NCI-H1436 treated with DMSO at 0.1 percent for 48 hours (cell line): ENCODE measurements at regions not wholly inside any gene's neighbourhood (a gene's known extent, or its start where the extent isn't known, plus 50 kb on each side); places are given as distances from the start of the nearest gene placed in this dataset.

Source experiments
- DNase-seq: peaks from one replicate; lab custom pipeline; 2025; lab: John Stamatoyannopoulos, UW

DNA sequence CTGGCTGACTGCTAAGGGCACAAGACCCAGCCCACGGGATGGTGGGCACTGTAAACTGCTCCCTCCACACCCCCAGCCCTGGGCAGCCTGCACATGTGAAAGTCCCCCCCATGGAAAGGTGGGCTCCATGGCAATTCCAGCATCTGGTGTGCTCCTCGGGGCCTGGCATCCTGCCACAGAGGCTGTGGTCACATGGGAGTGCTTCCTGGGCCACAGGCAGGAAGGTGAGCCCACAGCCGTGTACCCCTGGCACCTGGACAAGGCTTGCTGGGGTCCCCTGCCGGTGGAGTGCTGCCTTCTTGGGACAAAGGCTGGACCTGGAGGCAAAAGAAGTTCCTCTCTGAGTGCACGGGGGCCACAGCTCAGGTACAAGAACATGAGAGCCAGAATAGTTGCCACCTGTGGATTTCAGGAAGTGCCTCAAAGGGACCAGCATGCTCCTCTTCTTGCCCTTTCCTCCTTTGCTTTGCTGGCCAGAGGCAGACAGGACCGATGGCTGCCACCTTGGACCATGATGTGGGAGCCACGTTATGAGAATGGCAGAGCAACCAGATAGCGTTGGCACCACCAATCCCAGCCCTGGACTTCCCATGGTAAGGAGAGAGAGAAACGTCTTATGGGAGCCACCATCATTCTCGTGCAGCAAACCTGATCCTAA, 120.2 kb upstream of the MLN start:
- DNase-seq, result no peak

DNA sequence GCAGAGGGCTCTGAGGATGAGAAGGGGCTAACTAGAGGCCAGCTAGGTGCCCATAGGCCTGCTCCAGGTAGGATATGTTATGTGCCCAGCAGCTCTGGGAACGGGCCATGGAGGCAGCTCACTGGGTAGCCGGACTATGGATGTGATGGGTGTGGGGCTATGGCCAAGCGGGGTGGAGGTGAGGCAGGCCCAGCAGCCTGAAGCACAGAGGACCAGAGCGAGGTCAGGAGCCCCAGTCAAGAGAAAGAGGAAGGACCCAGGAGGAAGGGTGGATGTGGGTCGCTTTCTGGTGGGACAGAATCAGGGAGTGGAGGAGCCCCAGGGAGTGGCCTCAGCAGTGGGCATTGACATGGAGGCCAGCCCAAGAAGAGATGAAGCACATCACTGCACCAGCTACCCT, 117.9 kb upstream of the MLN start:
- DNase-seq, result no peak

- DNase-seq, result no peak
These were observed 114.4 kb upstream of the MLN start for GRCh38 chr6:33918175-33918695.

GRCh38 chr6:33915134-33915533, 111.3 kb upstream of the MLN start:
- no peak for DNase-seq

DNA sequence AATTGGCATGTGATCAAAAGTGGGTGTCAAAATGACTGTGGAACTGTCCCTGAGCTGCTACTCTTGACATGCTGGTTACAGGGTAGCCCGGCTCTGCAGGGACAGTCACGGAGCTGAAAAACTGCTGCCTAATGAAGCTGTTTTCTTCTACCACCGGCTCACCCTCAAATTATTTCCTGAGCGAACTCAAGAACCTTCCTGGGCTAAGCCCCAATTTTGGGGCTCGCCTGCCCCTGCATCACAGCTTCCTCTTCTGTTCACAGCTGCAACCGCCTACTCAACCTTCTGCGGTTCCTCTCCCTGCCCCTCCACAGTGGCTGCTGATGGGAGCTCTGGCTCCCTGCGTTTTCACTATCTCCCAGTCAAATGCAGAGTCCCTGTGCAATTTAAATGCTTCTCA, 110.8 kb upstream of the MLN start:
- no peak for DNase-seq

DNA sequence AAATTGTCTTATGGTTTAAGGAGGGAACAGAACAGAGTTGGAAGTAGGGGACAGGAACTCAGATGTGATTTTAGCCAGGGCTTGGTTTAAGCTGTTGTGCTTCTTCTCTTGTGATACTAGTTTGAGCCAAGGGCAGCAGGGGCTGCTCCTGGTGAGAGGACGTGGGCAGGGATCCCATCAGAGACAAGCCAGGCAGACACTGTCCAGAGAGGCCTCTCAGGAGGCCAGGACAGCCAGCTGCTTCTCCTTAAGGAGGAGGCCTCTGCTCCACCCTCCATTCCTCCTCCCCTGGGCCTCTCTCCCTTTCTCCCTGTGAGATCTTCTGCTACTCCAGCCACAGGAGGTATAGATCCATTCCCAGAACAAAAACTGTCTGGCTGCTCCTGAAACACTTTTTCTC, 108.4 kb upstream of the MLN start:
- no peak for DNase-seq

- no peak for DNase-seq
These were observed 107.7 kb upstream of the MLN start for GRCh38 chr6:33911488-33911887.

GRCh38 chr6:33910594-33910993, 106.8 kb upstream of the MLN start:
- DNase-seq, result no peak

- DNase-seq, result no peak
These were observed 105.9 kb upstream of the MLN start for GRCh38 chr6:33909737-33910136.

GRCh38 chr6:33908025-33908424, 104.2 kb upstream of the MLN start:
- DNase-seq, result no peak

GRCh38 chr6:33907227-33907626, 103.4 kb upstream of the MLN start:
- DNase-seq, result no peak

DNA sequence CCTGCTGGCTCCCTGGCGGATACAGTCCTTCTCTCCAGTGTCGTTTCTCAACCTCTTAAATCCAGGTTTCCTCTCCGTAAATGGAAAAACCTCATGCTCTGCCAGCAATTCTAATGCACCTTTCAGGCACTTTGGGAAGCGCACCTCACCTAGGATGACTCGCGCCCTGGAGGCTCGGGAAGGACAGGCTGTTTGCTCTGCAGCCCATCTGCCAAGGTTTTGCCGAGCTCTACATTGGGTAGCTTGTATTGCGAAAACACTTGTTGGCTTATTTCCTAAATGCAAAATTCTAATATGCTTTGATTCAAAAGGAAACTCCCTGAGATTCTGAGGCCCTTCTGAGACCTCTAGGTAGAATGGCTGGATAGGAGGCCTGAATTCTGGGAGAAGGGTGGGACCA, 102.6 kb upstream of the MLN start:
- no peak for DNase-seq

- DNase-seq, result no peak
These were observed 101.3 kb upstream of the MLN start for GRCh38 chr6:33905071-33905609.

GRCh38 chr6:33904747-33905065, 100.9 kb upstream of the MLN start:
- no peak for DNase-seq

- no peak for DNase-seq
These were observed 100.4 kb upstream of the MLN start for GRCh38 chr6:33904050-33904746.

GRCh38 chr6:33903579-33903978, 99.8 kb upstream of the MLN start:
- no peak for DNase-seq

DNA sequence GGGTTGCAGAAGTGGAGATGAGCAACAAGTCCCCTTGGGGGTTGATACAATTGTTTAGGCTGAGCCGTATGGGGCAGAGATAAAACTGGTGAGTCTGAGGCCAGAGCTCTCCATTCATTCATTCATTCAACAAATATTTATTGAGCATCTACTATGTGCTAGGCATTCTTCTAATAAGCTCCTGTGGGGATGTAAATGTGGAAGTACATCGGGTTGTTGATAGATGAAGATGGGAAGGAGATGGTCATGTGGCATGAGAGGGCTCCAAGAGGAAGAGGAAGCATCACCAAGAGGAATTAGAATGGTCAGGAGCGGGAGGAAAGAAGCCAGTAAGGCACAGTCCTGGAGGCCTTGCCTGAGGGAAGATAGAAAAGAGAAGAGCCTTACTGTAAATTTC, 98.7 kb upstream of the MLN start:
- no peak for DNase-seq

DNA sequence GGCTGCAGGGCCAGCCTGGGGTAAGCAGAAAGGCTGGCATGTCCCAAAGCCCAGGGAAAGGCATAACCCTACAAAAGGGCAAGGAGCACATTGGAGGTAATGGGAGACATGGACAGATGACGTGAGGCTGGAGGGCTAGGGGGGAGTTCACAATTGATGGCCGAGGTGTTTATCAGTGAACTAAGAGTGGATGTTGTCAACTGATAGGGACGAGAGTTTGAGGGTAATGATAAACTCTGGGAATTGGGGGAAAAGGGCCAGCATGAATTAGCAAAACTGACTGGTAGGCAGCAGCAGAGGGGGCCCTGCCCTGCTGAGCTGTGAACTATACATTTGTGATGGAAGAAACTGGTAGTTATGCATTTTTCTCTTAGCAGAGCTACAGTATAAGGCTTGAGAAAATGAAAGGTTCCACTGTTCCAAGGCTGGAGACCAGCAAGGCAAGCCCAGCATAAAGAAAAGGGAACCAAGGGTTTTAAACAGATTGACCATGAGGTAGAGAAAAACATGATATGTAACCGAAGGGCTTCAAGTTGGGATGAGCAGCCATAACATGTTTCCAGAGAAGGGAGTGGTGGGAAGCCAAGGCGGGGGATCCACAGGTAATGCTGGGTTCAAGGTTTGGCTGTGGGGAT, 98.1 kb upstream of the MLN start:
- DNase-seq, result no peak

GRCh38 chr6:33898771-33899170, 95.0 kb upstream of the MLN start:
- no peak for DNase-seq

GRCh38 chr6:33897189-33897780, 93.5 kb upstream of the MLN start:
- no peak for DNase-seq

DNA sequence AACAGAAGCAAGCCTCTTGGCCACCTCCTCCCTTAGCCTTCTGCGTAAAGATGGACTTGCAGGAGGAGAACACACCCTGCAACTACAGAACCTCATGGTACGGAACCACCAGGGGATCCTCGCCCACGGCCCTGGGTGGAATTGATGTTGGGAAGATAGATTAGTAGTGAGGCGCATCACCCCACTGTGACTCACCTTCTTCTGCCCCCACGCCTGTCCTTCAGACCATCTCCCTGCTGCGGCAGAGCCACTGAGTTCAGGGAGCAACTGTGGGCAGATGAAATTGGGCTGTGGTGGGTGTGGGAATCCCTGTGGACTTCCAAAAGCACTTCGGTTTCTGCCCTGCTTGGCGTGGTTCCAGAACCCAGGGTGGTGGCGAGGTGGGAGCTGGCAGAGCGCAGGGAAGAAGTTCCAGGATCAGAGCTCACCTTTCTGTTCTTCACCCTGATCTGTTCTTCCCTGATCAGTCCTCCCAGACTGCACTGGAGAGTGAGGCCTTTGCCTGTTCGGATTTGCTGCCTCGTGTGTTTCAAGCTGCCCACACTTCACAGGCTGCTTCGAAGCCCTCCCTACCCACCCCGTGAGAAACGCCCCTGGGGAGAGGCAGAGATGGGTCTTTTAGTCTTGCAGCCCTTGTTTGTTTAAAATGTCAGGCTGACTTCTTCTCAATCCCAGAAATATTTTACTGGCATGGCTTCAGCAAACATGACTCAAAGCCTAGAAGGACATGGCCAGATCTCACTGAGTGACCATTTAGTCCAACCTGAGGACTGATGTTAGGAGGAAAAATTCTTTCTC, 92.8 kb upstream of the MLN start:
- DNase-seq, result no peak

GRCh38 chr6:33895988-33896387, 92.2 kb upstream of the MLN start:
- no peak for DNase-seq
